Choroid plexus epithelial cell (primary cell): ENCODE measurements at regions not wholly inside any gene's neighbourhood (a gene's known extent, or its start where the extent isn't known, plus 50 kb on each side); places are given as distances from the start of the nearest gene placed in this dataset.
A peak's percentile ranks its signal among the peaks of the same experiment; 100 is the strongest.

ENCODE experiments used
- DNase-seq: peaks from one replicate; pipeline ENCODE4 v3.0.0-alpha.2; 2010; ENCODE audit warnings: low read depth
- H3K4me3 ChIP-seq: 2 replicates; pipeline ENCODE4 v1.5.1; 2011; ENCODE audit warnings: low read depth, mild to moderate bottlenecking, control low read depth, low read length, moderate library complexity
- TF ChIP-seq, protein P1 (sequence below): conservative IDR thresholded peaks from 2 replicates; pipeline ENCODE4 v1.5.1; 2011; ENCODE audit warnings: low read depth, mild to moderate bottlenecking, control low read depth, inconsistent platforms, low read length, moderate library complexity

DNA sequence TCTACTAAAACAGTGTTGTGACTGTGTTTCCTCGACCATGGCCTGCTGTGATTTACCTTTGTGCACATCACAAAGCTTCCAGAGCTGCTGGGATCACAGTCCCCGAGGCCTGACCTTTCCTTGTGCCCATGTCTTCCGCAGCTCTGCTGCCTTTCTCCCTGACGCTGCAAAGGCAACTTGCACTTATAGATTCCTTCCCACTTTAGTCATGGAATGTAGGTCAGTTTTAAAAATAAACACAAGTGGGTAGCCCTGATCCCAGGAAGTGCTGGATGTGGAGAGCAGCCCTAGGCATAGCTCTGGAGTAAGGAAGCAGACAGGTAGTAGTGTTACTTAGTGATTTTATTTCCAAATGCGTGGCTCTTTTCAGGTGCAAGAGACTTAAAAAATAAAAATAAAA lies 825.7 kb downstream of the AACS start:
- no peak overlapping the region for H3K4me3 ChIP-seq
- peak; percentile 3 for DNase-seq
- TF ChIP-seq, protein P1, sequence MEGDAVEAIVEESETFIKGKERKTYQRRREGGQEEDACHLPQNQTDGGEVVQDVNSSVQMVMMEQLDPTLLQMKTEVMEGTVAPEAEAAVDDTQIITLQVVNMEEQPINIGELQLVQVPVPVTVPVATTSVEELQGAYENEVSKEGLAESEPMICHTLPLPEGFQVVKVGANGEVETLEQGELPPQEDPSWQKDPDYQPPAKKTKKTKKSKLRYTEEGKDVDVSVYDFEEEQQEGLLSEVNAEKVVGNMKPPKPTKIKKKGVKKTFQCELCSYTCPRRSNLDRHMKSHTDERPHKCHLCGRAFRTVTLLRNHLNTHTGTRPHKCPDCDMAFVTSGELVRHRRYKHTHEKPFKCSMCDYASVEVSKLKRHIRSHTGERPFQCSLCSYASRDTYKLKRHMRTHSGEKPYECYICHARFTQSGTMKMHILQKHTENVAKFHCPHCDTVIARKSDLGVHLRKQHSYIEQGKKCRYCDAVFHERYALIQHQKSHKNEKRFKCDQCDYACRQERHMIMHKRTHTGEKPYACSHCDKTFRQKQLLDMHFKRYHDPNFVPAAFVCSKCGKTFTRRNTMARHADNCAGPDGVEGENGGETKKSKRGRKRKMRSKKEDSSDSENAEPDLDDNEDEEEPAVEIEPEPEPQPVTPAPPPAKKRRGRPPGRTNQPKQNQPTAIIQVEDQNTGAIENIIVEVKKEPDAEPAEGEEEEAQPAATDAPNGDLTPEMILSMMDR = no peak

DNA sequence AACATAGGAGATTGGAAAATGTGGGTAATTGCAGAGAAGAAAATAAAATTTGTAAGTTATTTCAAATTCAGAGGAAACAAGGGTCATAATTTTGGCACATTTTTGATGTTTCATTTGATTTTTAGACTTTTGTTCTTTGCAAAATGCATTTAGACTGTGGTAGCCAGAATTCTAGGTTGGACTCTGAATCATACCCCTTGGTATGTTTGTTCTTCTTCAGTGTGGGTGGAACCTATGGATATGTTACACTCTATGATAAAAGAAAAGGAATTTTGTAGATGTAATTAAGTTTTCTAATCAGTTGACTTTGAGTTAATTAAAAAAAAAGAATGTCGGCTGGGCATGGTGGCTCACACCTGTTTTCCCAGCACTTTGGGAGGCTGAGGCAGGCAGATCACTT lies 827.0 kb downstream of the AACS start:
- no peak for DNase-seq
- TF ChIP-seq, protein P1 = no peak

GRCh38 chr12:125902991-125903390 lies 837.8 kb downstream of the AACS start:
- TF ChIP-seq, protein P1 = no peak

More for the DNA sequence above, 827.0 kb downstream of the AACS start:
- H3K4me3 ChIP-seq = no peak overlapping the region

GRCh38 chr12:125907351-125907750 lies 842.1 kb downstream of the AACS start:
- DNase-seq = no peak
- TF ChIP-seq, protein P1 = no peak
- no peak overlapping the region for H3K4me3 ChIP-seq

More at GRCh38 chr12:125902991-125903390, 837.8 kb downstream of the AACS start:
- H3K4me3 ChIP-seq = no peak overlapping the region
- DNase-seq = no peak

GRCh38 chr12:125919856-125920470 lies 854.7 kb downstream of the AACS start:
- no peak overlapping the region for H3K4me3 ChIP-seq
- no peak for DNase-seq
- TF ChIP-seq, protein P1 = no peak

GRCh38 chr12:125922330-125922729 lies 857.1 kb downstream of the AACS start:
- DNase-seq = no peak
- TF ChIP-seq, protein P1 = no peak
- H3K4me3 ChIP-seq = no peak overlapping the region

DNA sequence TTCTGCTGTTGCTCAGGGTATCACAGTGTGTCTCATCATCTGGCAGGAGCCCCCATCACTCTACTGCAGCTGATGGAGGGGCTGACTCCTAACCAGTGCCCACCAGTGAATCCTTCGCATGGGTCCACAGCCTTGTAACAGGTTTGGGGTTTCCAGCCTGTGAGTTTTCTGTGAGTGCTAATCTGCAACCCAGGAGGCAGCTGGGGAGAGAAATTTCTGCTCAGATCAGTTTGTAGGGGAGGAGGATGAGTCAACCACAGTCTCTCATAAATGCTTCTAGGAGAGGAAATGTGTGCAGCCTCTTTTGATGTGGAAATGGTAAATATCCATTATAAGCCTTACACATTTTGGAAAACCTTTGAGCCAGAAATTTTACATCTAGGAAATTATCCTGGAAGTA lies 871.3 kb downstream of the AACS start:
- no peak for DNase-seq
- TF ChIP-seq, protein P1 = no peak
- no peak overlapping the region for H3K4me3 ChIP-seq
